ENCODE measurements at regions not wholly inside any gene's neighbourhood (a gene's known extent, or its start where the extent isn't known, plus 50 kb on each side); places are given as distances from the start of the nearest gene placed in this dataset.
"Not testable (repeated sequence)": the region's sequence is repeated elsewhere in the genome, so short reads cannot be mapped to it uniquely, and the experiment has no call there.

GRCh38 chr20:29320216-29320949, 1937.1 kb upstream of the DEFB115 start:
- not testable (repeated sequence) for DNase-seq (ENCODE audit: low read depth)

GRCh38 chr20:29323631-29324515, 1933.6 kb upstream of the DEFB115 start:
- not testable (repeated sequence) for DNase-seq (ENCODE audit: low read depth)

- not testable (repeated sequence) for DNase-seq (ENCODE audit: low read depth)
Observed at GRCh38 chr20:29324516-29325303, 1932.8 kb upstream of the DEFB115 start.

- no peak for DNase-seq (ENCODE audit: low read depth)
Observed at GRCh38 chr20:29325304-29325640, 1932.2 kb upstream of the DEFB115 start.

GRCh38 chr20:29325781-29326180, 1931.7 kb upstream of the DEFB115 start:
- not testable (repeated sequence) for DNase-seq (ENCODE audit: low read depth)

GRCh38 chr20:29326376-29327070, 1930.9 kb upstream of the DEFB115 start:
- DNase-seq (ENCODE audit: low read depth), result no peak

GRCh38 chr20:29327600-29328420, 1929.7 kb upstream of the DEFB115 start:
- not testable (repeated sequence) for DNase-seq (ENCODE audit: low read depth)

- not testable (repeated sequence) for DNase-seq (ENCODE audit: low read depth)
Observed at GRCh38 chr20:29330429-29331115, 1926.9 kb upstream of the DEFB115 start.

- DNase-seq (ENCODE audit: low read depth), result no peak
Observed at GRCh38 chr20:29349836-29350235, 1907.6 kb upstream of the DEFB115 start.

GRCh38 chr20:29375937-29376336, 1881.5 kb upstream of the DEFB115 start:
- DNase-seq (ENCODE audit: low read depth), result not testable (repeated sequence)

GRCh38 chr20:29392853-29393252, 1864.6 kb upstream of the DEFB115 start:
- not testable (repeated sequence) for DNase-seq (ENCODE audit: low read depth)

GRCh38 chr20:29408034-29408695, 1849.3 kb upstream of the DEFB115 start:
- DNase-seq (ENCODE audit: low read depth), result no peak

- DNase-seq (ENCODE audit: low read depth), result not testable (repeated sequence)
Observed at GRCh38 chr20:29408707-29409106, 1848.8 kb upstream of the DEFB115 start.

- DNase-seq (ENCODE audit: low read depth), result not testable (repeated sequence)
Observed at GRCh38 chr20:29409160-29409689, 1848.2 kb upstream of the DEFB115 start.

GRCh38 chr20:29409833-29410805, 1847.3 kb upstream of the DEFB115 start:
- no peak for DNase-seq (ENCODE audit: low read depth)

- DNase-seq (ENCODE audit: low read depth), result no peak
Observed at GRCh38 chr20:29410806-29411457, 1846.5 kb upstream of the DEFB115 start.

GRCh38 chr20:29411458-29411820, 1846.0 kb upstream of the DEFB115 start:
- not testable (repeated sequence) for DNase-seq (ENCODE audit: low read depth)

- no peak for DNase-seq (ENCODE audit: low read depth)
Observed at GRCh38 chr20:29419378-29419777, 1838.1 kb upstream of the DEFB115 start.
